ENCODE measurements at regions not wholly inside any gene's neighbourhood (a gene's known extent, or its start where the extent isn't known, plus 50 kb on each side); places are given as distances from the start of the nearest gene placed in this dataset.
A peak's percentile ranks its signal among the peaks of the same experiment; 100 is the strongest.
"Not testable (repeated sequence)": the region's sequence is repeated elsewhere in the genome, so short reads cannot be mapped to it uniquely, and the experiment has no call there.

DNA sequence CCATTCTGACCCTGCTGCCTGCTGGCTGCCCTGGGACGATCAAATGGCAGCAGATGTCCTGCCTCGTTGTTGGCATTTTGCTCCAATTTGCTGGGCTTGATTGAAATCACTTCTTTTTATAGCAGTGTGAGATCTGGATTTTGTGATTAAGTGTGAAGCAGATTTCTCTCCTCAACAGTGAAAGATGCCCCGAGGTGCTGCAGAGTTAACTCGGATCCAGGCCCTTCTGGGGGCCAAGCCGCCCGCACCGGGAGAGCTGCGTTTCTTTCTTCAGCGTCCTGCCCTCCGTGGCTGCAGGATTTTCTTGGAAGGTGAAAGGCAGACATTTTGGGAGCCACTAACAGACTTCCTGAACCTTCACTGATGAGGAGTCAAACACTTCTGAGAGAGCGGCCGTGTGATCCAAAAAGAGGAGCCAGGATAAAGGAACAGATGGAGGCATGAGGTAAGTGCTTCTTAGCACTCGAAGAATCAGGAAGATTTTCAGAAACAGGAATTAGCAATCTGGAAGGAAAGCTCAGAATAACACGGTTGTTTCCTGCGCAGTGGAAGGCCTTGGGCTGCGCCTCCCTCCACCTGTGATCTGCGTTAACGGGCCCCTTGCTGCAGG lies 139.5 kb upstream of the AFDN start:
- Histone ChIP-seq H3K4me1 (ENCODE audit: low read depth) (peaks cover 27% of the 10 kb centered on the region), H3K4me3 (no peak overlapping the region), H3K27ac (no peak overlapping the region), H3K27me3 (no peaks in the 10 kb centered on the region), H3K36me3 (no peaks in the 10 kb centered on the region), H3K9me3 (ENCODE audit: low read depth) (no peaks in the 10 kb centered on the region)
- TF ChIP-seq, protein P1, sequence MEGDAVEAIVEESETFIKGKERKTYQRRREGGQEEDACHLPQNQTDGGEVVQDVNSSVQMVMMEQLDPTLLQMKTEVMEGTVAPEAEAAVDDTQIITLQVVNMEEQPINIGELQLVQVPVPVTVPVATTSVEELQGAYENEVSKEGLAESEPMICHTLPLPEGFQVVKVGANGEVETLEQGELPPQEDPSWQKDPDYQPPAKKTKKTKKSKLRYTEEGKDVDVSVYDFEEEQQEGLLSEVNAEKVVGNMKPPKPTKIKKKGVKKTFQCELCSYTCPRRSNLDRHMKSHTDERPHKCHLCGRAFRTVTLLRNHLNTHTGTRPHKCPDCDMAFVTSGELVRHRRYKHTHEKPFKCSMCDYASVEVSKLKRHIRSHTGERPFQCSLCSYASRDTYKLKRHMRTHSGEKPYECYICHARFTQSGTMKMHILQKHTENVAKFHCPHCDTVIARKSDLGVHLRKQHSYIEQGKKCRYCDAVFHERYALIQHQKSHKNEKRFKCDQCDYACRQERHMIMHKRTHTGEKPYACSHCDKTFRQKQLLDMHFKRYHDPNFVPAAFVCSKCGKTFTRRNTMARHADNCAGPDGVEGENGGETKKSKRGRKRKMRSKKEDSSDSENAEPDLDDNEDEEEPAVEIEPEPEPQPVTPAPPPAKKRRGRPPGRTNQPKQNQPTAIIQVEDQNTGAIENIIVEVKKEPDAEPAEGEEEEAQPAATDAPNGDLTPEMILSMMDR (IDR thresholded peaks at IDR 0.05; ENCODE audit: low read depth, low read length) = no peak
- DNase-seq (ENCODE audit: low read depth in 1 of 2, low spot score in 1 of 2) = no peak

DNA sequence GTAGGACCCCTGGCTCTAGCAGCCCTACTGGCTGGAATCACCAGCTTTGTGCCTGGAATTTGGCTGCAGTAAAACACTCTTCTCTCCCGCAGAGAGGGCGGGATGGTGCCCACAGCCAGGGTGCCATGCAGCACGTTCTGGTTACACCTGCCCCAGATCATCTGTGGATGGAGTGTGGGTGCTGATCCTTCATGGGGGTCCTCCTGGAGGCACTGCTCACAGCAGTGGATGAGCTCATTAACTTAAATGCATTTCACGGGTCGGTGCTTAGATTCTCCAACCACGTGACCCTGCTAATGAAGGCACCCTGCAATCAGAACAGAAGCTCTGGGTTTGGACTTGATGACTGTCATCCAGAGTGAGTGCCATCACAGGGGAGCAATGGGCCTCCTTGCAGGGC lies 138.6 kb upstream of the AFDN start:
- TF ChIP-seq, protein P1 (IDR thresholded peaks at IDR 0.05; ENCODE audit: low read depth, low read length) = no peak

DNA sequence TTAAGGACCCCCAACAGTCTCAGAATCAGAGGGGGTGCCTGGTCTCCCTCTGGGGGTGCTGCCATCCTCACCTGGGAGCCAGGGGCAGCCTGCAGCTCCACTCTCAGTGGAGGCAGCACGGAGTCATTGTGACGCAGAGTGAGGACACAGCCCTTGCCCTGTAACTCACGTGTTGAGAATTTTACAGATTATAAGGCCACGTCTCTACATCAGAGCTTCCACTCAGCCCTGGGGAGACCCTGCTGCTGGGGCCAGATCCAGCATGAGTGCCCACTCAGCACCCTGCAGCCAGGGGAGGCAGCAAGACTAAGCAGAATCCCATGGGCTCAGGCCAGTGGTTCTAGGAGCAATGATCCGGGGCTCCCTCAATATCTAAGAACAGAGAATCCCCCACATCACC lies 137.4 kb upstream of the AFDN start:
- H3K4me3 ChIP-seq = no peak overlapping the region
- TF ChIP-seq, protein P1 (IDR thresholded peaks at IDR 0.05; ENCODE audit: low read depth, low read length) = no peak
- H3K4me1 ChIP-seq (ENCODE audit: low read depth) = peaks cover 16% of the 10 kb centered on the region
- no peaks in the 10 kb centered on the region for H3K36me3 ChIP-seq
- H3K27me3 ChIP-seq = no peaks in the 10 kb centered on the region
- no peak overlapping the region for H3K27ac ChIP-seq
- DNase-seq (ENCODE audit: low read depth in 1 of 2, low spot score in 1 of 2) = no peak
- H3K9me3 ChIP-seq (ENCODE audit: low read depth) = no peaks in the 10 kb centered on the region

More for the DNA sequence above, 138.6 kb upstream of the AFDN start:
- Histone ChIP-seq H3K9me3 (ENCODE audit: low read depth) (no peaks in the 10 kb centered on the region), H3K4me1 (ENCODE audit: low read depth) (peaks cover 22% of the 10 kb centered on the region), H3K36me3 (no peaks in the 10 kb centered on the region), H3K27me3 (no peaks in the 10 kb centered on the region), H3K27ac (no peak overlapping the region), H3K4me3 (no peak overlapping the region)
- DNase-seq (ENCODE audit: low read depth in 1 of 2, low spot score in 1 of 2) = no peak

DNA sequence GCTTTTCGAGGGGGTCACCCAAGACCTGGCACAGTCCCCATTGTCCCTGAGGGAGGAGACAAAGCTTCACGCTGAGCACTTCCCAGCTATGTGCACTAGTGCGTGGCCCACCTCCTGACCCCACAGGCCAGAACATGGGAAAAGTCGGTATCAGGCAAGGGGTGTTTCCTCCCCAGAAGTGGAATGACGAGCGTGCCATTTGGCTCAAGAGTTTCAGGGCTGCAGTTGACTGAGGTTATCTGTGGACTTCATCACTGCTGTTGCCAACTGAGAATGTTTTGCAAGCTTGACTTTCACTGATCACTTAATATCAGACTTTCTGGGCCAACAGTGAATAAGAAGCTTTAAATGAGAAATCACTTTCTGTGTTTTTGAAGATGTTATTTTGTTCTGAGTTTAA lies 137.0 kb upstream of the AFDN start:
- TF ChIP-seq, protein P1 (IDR thresholded peaks at IDR 0.05; ENCODE audit: low read depth, low read length) = no peak

DNA sequence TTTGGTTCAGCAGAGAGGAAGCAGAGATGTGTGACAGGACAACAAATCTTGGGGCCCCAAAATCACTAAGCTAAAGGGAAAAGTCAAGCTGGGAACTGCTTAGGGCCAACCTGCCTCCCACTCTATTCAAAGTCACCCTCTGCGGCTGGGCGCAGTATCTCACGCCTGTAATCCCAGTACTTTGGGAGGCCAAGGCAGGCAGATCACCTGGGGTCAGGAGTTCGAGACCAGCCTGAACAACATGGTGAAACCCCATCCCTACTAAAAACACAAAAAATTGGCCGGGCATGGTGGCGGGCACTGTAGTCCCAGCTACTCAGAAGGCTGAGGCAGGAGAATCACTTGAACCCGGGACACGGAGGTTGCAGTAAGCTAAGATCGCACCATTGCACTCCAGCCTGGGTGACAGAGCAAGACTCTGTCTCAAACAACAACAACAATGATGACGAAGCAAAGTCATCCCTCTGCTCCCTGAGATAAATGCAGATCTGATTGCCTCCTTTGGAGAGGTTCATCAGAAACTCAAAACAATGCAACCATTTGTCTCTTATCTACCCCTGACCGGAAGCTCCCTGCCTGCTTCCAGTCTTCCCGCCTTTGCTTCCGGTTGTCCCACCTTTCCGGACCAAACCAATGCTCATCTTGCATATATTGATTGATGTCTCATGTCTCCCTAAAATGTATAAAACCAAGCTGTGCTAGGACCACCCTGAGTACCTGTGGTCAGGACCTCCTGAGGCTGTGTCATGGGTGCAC lies 136.4 kb upstream of the AFDN start:
- not testable (repeated sequence) for H3K4me3 ChIP-seq; DNase-seq (ENCODE audit: low read depth in 1 of 2, low spot score in 1 of 2); H3K9me3 ChIP-seq (ENCODE audit: low read depth); H3K27ac ChIP-seq; H3K36me3 ChIP-seq; H3K27me3 ChIP-seq
- peaks cover 16% of the 10 kb centered on the region for H3K4me1 ChIP-seq (ENCODE audit: low read depth)

More for the DNA sequence above, 137.0 kb upstream of the AFDN start:
- peak; percentile 29 to 36 for DNase-seq (ENCODE audit: low read depth in 1 of 2, low spot score in 1 of 2)
- Histone ChIP-seq H3K36me3 (no peaks in the 10 kb centered on the region), H3K4me3 (no peak overlapping the region), H3K27ac (no peak overlapping the region), H3K9me3 (ENCODE audit: low read depth) (no peaks in the 10 kb centered on the region), H3K4me1 (ENCODE audit: low read depth) (peaks cover 16% of the 10 kb centered on the region), H3K27me3 (no peaks in the 10 kb centered on the region)

DNA sequence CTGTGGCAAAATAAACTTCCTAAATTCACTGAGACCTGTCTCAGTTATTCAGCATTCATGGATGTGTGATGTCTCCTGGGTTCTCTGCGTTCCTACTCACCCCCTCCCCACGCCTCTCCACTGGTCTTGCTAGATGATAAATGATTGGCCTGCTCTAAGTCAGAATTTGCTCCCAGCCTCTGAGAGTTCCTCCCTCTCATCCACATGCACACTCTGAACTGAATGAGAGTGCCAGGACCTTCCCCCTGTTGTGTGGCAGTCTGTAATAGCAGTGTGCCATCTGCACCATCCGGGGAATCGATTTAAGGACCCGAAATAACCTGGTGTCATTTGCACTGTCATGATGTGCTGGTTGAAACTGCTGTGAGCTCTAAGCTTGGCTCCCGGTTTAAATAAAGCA lies 135.8 kb upstream of the AFDN start:
- Histone ChIP-seq H3K36me3 (no peaks in the 10 kb centered on the region), H3K27ac (no peak overlapping the region), H3K27me3 (no peaks in the 10 kb centered on the region), H3K4me3 (no peak overlapping the region), H3K4me1 (ENCODE audit: low read depth) (peaks cover 16% of the 10 kb centered on the region), H3K9me3 (ENCODE audit: low read depth) (no peaks in the 10 kb centered on the region)
- TF ChIP-seq, protein P1 (IDR thresholded peaks at IDR 0.05; ENCODE audit: low read depth, low read length) = no peak
- no peak for DNase-seq (ENCODE audit: low read depth in 1 of 2, low spot score in 1 of 2)
